ENCODE measurements at regions not wholly inside any gene's neighbourhood (a gene's known extent, or its start where the extent isn't known, plus 50 kb on each side); places are given as distances from the start of the nearest gene placed in this dataset.

DNA sequence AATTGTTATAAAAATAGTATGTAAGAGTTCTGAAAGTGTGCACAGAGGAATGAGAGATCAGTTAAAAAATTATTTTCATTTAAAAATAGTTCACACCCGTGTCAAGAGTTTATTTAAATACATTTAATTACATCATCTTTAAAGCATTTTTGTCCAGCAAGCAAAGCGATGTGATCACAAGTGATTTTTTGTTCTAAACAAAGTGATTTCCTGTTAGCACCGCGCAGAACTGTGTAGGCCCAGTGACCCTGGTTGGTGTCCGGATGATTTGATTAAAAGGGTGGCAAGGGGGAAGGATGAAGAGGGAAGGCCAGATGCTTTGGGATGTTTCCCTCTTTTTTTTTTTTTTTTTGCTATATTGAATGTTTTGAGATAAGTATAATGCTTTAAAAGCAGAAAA, 227.8 kb upstream of the PITRM1 start:
- no peak for TF ChIP-seq EZH2 (IDR thresholded peaks at IDR 0.05; ENCODE audit: low read length, unreplicated experiment)
- TF ChIP-seq, protein P1, sequence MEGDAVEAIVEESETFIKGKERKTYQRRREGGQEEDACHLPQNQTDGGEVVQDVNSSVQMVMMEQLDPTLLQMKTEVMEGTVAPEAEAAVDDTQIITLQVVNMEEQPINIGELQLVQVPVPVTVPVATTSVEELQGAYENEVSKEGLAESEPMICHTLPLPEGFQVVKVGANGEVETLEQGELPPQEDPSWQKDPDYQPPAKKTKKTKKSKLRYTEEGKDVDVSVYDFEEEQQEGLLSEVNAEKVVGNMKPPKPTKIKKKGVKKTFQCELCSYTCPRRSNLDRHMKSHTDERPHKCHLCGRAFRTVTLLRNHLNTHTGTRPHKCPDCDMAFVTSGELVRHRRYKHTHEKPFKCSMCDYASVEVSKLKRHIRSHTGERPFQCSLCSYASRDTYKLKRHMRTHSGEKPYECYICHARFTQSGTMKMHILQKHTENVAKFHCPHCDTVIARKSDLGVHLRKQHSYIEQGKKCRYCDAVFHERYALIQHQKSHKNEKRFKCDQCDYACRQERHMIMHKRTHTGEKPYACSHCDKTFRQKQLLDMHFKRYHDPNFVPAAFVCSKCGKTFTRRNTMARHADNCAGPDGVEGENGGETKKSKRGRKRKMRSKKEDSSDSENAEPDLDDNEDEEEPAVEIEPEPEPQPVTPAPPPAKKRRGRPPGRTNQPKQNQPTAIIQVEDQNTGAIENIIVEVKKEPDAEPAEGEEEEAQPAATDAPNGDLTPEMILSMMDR (conservative IDR thresholded peaks at IDR 0.05; ENCODE audit: low read depth, low read length) = no peak

All from PC-3 (cell line).